Upper lobe of left lung (tissue), 6 donors: ENCODE measurements at regions not wholly inside any gene's neighbourhood (a gene's known extent, or its start where the extent isn't known, plus 50 kb on each side); places are given as distances from the start of the nearest gene placed in this dataset.

ENCODE experiments used
- ATAC-seq, 2 donors: fragments of 200-7000 bp; cut with Tn5 transposase; one replicate each; pipeline ENCODE4 v1.9.1; 2022; ENCODE audit warnings: mild to moderate bottlenecking in 2 of 2, moderate library complexity in 2 of 2; ENCODE audit not compliant: low FRiP score in 2 of 2
- DNase-seq, 2 donors: peaks; one replicate each; pipeline ENCODE4 v3.0.0-alpha.2; 2019 to 2020
- H3K27ac ChIP-seq, 4 donors: fragments of 200-600 bp; sonication (generic); one replicate each; pipeline ENCODE4 v1.5.1; 2016 to 2019
- H3K27me3 ChIP-seq, 4 donors: fragments of 200-600 bp; sonication (generic); one replicate each; pipeline ENCODE4 v1.5.1; 2017 to 2019
- H3K36me3 ChIP-seq, 4 donors: fragments of 200-600 bp; sonication (generic); one replicate each; pipeline ENCODE4 v1.5.1; 2016 to 2019
- H3K4me1 ChIP-seq, 4 donors: fragments of 200-600 bp; sonication (generic); one replicate each; pipeline ENCODE4 v1.5.1; 2018 to 2019
- H3K4me3 ChIP-seq, 4 donors: fragments of 200-600 bp; sonication (generic); one replicate each; pipeline ENCODE4 v1.5.1; 2017 to 2019; ENCODE audit warnings: mild to moderate bottlenecking in 2 of 4, moderate library complexity in 1 of 4
- H3K9me3 ChIP-seq, 4 donors: fragments of 200-600 bp; sonication (generic); one replicate each; pipeline ENCODE4 v1.5.1; 2018 to 2019
- CTCF ChIP-seq, 6 experiments: fragments of 450-650 bp in 4 of 6; fragments of 200-600 bp in 2 of 6; sonication (generic) in 2 of 6; IDR thresholded peaks; one replicate each; pipeline ENCODE4 v1.5.1; 2016 to 2019; ENCODE audit warnings: antibody characterized with exemption in 6 of 6
- EP300 ChIP-seq, 4 donors: sonication (generic); formaldehyde crosslinking; IDR thresholded peaks; one replicate each; pipeline ENCODE4 v1.5.1; 2017; ENCODE audit warnings: antibody characterized with exemption in 4 of 4, control low read depth in 2 of 4
- POLR2A ChIP-seq, 4 donors: fragments of 450-650 bp; IDR thresholded peaks; one replicate each; pipeline ENCODE4 v1.5.1; 2016 to 2017; ENCODE audit warnings: antibody characterized with exemption in 4 of 4, mild to moderate bottlenecking in 2 of 4
- POLR2AphosphoS5 ChIP-seq, 2 donors: sonication (generic); formaldehyde crosslinking; IDR thresholded peaks; one replicate each; pipeline ENCODE4 v1.5.1; 2017; ENCODE audit warnings: antibody characterized with exemption in 2 of 2
- WGBS, 2 donors: methylation state at CpG; one replicate each; pipeline ENCODE4 v1.1.5; 2017 to 2018; 5-methylcytosine and 5-hydroxymethylcytosine counted together
- donor health status: DM: no; HTN: no; CAD: no; lungs with moderate emphysema.
- donor health status: DM: no; HTN: yes; CAD: no; lungs with severe emphysema.

- Histone ChIP-seq H3K4me1 (no peaks in the 10 kb centered on the region), H3K9me3 (no peaks in the 10 kb centered on the region), H3K27me3 (no peaks in the 10 kb centered on the region), H3K27ac (no peak overlapping the region), H3K4me3 (no peak overlapping the region), H3K36me3 (no peaks in the 10 kb centered on the region)
- WGBS, 2 donors, result 54 to 81% methylated on average over 1 of the region's 1 CpG
- ATAC-seq (no peak), DNase-seq (no peak)
- TF ChIP-seq POLR2A (IDR thresholded peaks at IDR 0.05) (no peak), POLR2AphosphoS5 (IDR thresholded peaks at IDR 0.05) (no peak), EP300 (IDR thresholded peaks at IDR 0.05) (no peak), CTCF (IDR thresholded peaks at IDR 0.05) (no peak)
These were observed 332.1 kb downstream of the BMPER start for GRCh38 chr7:34237493-34237849.

GRCh38 chr7:34240417-34240816, 335.1 kb downstream of the BMPER start:
- no peaks in the 10 kb centered on the region for H3K27me3 ChIP-seq
- H3K4me3 ChIP-seq, result no peak overlapping the region
- ATAC-seq, result no peak
- DNase-seq, result no peak
- H3K36me3 ChIP-seq, result no peaks in the 10 kb centered on the region
- H3K9me3 ChIP-seq, result no peaks in the 10 kb centered on the region
- whole genome bisulfite sequencing, 2 donors, result 78 to 82% methylated on average over 4 of the region's 4 CpGs
- H3K27ac ChIP-seq, result no peak overlapping the region
- no peaks in the 10 kb centered on the region for H3K4me1 ChIP-seq
- TF ChIP-seq POLR2AphosphoS5 (IDR thresholded peaks at IDR 0.05) (no peak), POLR2A (IDR thresholded peaks at IDR 0.05) (no peak), EP300 (IDR thresholded peaks at IDR 0.05) (no peak), CTCF (IDR thresholded peaks at IDR 0.05) (no peak)

DNA sequence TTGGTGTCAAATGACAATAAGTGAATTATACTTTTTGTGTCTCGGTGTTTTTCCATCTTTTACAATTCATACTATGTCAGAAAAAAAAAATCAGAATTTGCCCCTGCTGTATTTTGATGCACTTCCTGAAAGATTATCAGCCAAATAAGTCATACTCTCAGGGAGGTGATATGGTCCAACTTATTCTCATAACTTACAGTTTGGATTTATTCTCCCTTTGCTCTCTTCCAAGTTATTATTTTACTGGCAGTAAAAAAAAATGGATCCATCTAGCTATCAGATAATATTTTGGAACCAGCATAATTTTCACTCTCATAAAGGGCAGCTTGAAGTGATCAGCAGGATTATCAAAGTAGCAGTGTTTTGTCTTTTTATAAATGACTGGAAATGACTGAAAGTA, 337.1 kb downstream of the BMPER start:
- Histone ChIP-seq H3K27me3 (no peaks in the 10 kb centered on the region), H3K27ac (no peak overlapping the region), H3K4me1 (no peaks in the 10 kb centered on the region), H3K4me3 (no peak overlapping the region), H3K9me3 (no peaks in the 10 kb centered on the region), H3K36me3 (no peaks in the 10 kb centered on the region)
- 79 to 80% methylated on average over 1 of the region's 1 CpG for WGBS, 2 donors
- ATAC-seq (no peak), DNase-seq (no peak)
- TF ChIP-seq EP300 (IDR thresholded peaks at IDR 0.05) (no peak), CTCF (IDR thresholded peaks at IDR 0.05) (no peak), POLR2A (IDR thresholded peaks at IDR 0.05) (no peak), POLR2AphosphoS5 (IDR thresholded peaks at IDR 0.05) (no peak)

DNA sequence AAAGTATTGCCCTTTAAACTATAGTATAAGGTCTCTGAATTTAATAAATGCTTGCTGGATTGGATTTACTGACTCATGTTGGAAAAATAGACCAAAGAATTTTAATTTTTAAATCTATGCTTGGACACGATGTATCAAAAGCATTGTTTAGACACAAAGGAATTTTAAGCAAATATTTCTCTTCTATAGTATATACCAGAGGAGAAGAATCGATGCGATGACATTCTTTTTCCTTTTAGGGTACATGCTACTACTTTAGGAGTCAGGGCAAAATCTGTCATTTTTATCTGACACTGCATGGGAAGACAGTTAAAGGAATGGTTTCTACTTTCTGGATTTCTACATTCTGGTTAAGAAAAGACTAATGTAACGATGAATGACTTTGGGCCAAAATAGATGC, 339.9 kb downstream of the BMPER start:
- H3K9me3 ChIP-seq, result no peaks in the 10 kb centered on the region
- H3K27me3 ChIP-seq, result no peaks in the 10 kb centered on the region
- H3K27ac ChIP-seq, result no peak overlapping the region
- no peak for DNase-seq
- H3K36me3 ChIP-seq, result no peaks in the 10 kb centered on the region
- TF ChIP-seq POLR2AphosphoS5 (IDR thresholded peaks at IDR 0.05), result no peak
- no peak for TF ChIP-seq CTCF (IDR thresholded peaks at IDR 0.05)
- no peak for TF ChIP-seq EP300 (IDR thresholded peaks at IDR 0.05)
- no peak for TF ChIP-seq POLR2A (IDR thresholded peaks at IDR 0.05)
- no peak overlapping the region for H3K4me3 ChIP-seq
- no peak for ATAC-seq
- H3K4me1 ChIP-seq, result no peaks in the 10 kb centered on the region
- WGBS, 2 donors, result 88 to 92% methylated on average over 4 of the region's 4 CpGs

DNA sequence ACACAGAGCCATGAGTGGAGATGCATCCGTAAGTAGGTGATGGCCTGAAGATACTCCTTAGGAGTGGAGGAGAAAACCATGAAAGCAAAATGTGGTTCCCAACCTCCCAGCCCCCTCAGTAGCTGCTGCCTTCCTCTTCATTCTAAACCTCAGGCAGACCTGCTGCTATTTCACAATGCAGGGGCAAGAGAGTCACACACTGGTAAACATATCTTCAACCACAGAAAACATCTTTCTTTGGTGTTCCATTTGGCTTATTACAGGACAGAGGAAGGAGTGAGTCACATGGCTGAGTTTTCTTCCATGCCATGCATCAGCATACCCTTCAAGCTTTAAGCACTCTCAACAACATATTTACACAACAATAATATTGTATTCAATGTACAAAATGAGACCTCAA, 342.1 kb downstream of the BMPER start:
- no peaks in the 10 kb centered on the region for H3K36me3 ChIP-seq
- H3K27me3 ChIP-seq, result no peaks in the 10 kb centered on the region
- ATAC-seq (no peak), DNase-seq (no peak)
- no peak overlapping the region for H3K27ac ChIP-seq
- H3K9me3 ChIP-seq, result no peaks in the 10 kb centered on the region
- TF ChIP-seq EP300 (IDR thresholded peaks at IDR 0.05), result no peak
- no peak for TF ChIP-seq POLR2A (IDR thresholded peaks at IDR 0.05)
- TF ChIP-seq CTCF (IDR thresholded peaks at IDR 0.05), result no peak
- TF ChIP-seq POLR2AphosphoS5 (IDR thresholded peaks at IDR 0.05), result no peak
- no peak overlapping the region for H3K4me3 ChIP-seq
- H3K4me1 ChIP-seq, result no peaks in the 10 kb centered on the region
- WGBS, 2 donors, result 77 to 90% methylated on average over 1 of the region's 1 CpG
